DMS153 treated with DMSO at 0.1 percent for 48 hours (cell line): ENCODE measurements at regions not wholly inside any gene's neighbourhood (a gene's known extent, or its start where the extent isn't known, plus 50 kb on each side); places are given as distances from the start of the nearest gene placed in this dataset.
A peak's percentile ranks its signal among the peaks of the same experiment; 100 is the strongest.

Experiments
- DNase-seq: peaks from one replicate; lab custom pipeline; 2025; ENCODE audit not compliant: unreplicated experiment; lab: John Stamatoyannopoulos, UW

GRCh38 chr9:89765211-89765946, 160.6 kb downstream of the GADD45G start:
- no peak for DNase-seq

DNA sequence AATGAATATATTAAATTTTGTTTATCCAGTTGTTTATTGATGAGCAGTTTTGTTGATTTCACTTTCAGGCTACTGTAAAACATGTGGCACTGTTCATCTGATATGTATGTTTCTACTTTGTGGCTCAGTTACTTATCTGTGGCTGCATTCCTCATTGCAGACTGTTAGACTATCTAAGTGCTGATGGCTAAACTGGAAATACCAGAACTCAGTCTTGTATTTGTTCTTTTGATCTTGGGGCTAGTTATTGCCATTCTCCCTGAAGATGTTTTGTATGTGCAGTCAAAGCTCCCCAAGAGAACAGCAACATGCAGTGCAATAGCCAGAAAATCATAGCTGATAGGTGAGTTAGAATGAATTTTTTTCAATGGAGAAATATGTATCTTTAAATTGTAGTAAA, 162.2 kb downstream of the GADD45G start:
- DNase-seq: no peak

GRCh38 chr9:89768051-89768450, 163.2 kb downstream of the GADD45G start:
- no peak for DNase-seq

DNA sequence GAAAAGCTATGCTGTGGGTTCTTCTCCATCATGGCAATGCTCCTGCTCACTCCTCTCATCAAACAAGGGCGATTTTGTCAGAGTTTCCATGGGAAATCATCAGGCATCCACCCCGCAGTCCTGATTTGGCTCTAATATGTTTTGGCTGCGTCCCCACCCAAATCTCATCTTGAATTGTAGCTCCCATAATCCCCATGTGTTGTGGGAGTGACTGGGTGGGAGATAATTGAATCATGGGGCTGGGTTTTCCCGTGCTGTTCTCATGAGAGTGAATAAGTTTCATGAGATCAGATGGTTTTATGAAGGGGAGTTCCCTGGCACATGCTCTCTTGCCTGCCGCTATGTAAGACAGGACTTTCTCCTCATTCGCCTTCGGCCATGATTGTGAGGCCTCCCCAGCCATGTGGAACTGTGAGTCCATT, 163.8 kb downstream of the GADD45G start:
- DNase-seq: no peak

DNA sequence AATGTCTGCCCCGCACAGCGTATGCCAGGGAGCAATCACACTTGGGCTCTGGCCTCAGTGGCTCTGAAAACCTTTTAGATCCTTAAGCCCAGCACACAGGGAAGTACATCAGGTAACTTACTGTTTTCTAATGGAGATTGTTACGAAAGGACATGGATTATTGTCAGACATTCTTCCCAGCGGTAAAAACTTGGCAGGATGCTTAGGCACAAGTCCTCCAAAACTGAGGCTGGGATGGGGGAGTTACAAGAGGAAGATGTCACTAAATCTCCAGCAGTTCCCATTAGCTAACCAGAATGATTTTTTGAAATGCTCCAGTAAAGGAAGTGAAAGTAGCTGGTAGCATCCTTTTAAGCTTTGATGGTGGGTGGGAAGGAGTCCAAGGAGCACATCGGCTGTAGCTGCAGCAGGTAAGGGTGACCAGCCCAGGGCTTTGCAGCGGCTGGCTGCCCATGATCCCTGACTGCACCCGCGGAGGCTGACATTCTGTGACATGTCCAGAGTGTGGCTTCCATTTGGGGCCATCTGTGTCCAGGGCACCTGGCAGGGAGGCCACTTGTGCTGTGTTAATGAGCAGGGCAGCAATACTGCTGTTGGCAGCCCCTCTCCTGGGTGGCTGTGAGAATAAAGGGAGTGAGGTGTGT, 165.8 kb downstream of the GADD45G start:
- DNase-seq: peak; percentile 88

DNA sequence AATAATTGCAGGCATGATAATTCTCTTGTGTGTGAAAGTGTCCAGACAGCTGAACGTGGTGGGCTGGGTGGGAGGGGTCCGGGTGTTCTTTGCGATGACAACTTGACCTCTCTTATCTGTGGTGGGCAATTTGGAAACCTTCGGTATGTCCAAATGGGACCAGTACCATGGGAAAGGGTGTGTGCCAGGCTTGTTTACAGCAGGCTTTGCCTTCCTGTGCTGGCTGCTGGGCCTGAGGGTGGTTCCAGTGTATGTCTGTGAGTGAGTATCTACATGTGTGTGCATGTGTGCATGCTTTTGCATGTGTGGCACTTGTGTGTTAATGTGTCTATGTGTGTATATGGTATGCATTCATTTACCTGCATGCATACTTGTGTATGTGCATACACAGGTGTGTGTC, 166.4 kb downstream of the GADD45G start:
- peak; percentile 70 for DNase-seq

- DNase-seq: no peak
Measured at GRCh38 chr9:89773170-89773569, 168.4 kb downstream of the GADD45G start.

GRCh38 chr9:89774858-89775370, 170.1 kb downstream of the GADD45G start:
- DNase-seq: no peak

- no peak for DNase-seq
Measured at GRCh38 chr9:89775641-89776040, 170.8 kb downstream of the GADD45G start.

DNA sequence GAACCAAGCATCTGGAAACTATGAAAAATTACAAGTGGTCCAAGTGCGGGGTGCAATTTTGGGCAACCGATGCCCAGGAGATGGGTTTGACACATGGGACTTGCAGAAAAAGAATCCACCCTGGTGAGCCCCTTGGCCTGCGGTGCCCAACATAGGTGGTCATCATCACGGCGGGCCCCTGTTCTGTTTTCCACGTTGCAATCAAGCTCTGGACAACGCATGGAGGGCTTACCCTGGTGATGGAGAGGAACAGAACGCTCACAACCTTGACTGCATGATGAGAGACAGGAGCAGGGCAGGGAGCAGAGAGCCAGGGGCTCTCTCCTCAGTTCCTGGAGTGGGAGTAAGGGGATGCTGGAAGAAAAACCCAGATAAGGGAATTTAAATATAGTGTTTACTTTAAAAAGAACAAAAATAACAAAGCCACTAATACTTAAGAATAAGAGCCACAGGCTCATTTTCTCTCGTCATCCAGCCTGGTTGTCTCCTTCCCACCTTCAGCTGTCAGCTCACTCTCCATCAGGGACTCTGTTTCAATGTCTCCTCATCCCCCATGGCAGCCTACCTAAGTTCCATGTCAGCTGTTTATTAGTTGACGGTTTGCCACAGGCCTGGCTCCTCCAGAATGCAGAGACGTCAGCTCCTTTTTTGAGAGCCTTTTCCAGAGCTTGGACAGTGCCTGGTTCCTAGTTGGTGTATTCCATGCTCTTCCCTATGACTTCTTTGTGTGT, 172.1 kb downstream of the GADD45G start:
- DNase-seq: no peak

DNA sequence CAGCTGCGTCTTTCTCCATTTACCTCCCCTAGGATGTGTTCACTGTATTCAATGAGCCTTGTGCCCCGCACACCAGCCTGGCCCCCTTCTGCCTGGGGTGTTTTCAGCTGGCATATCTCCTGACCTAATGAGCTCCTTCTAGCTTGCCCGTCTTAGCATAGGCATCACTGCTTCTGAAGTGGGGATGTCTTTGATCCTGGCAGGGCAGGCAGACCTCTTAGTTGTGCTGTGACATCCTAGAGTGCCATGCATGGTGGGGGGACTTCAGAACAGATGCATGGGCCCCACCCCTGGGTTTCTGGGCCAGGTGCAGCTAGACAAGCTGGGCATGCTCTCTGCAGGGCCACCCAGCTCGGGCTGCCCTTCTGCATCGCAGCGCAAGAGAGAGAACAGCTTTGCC, 172.7 kb downstream of the GADD45G start:
- no peak for DNase-seq

GRCh38 chr9:89778100-89779090, 173.6 kb downstream of the GADD45G start:
- no peak for DNase-seq

- no peak for DNase-seq
Measured at GRCh38 chr9:89779405-89780203, 174.8 kb downstream of the GADD45G start.

- no peak for DNase-seq
Measured at GRCh38 chr9:89780959-89781358, 176.1 kb downstream of the GADD45G start.

DNA sequence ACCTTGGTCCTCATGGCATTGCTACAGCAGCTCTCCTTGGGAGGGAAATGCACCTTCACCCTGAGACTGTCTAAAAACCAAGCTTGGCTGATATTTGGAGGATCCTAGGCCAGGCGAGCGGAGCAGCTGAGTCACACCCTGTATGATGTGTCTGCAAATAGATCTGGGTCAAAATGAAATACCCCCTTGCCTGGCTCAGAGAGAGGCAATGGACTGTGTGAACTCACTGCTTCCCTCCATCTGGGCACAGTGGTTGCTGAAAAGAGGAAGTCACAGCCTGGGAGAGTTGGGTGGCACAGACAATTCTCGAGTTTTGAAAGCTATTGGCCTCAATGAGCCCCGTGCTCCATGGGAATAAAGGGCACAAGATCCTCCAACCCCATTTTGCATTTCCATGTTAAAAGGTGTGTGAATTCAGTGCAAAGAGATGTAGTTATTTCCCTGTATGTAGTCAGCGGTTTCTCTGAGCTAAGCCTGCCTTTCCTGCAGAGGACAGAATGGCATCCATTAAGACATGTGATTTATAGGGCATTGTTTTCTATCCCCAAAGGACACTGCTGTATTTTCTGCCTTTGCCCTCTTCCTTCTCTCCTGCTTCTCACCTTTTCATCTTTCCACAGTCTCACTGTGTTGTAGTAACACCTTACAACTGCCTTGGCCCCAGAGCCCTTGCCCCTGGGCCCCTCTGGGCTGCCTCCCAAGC, 177.2 kb downstream of the GADD45G start:
- no peak for DNase-seq

- peak; percentile 24 for DNase-seq
Measured at GRCh38 chr9:89786655-89787054, 181.8 kb downstream of the GADD45G start.

DNA sequence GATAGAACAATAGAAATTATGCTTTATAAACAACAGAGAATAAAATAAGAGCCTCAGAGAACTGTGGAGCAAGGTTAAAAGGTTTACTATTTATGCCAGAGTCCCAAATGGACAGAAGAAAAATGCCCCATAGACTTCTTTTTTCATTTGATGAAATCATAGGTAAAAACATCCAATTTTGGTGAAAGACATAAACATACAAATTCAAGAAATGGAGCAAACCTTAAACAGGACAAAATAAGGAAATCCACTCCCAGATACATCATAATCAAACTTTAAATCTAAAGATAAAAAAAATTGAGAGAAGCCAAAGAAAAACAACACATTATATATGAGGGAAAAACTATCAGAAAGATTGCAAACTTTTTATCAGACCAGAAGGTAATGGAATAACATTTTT, 182.8 kb downstream of the GADD45G start:
- DNase-seq: no peak

- DNase-seq: no peak
Measured at GRCh38 chr9:89788434-89788833, 183.6 kb downstream of the GADD45G start.

DNA sequence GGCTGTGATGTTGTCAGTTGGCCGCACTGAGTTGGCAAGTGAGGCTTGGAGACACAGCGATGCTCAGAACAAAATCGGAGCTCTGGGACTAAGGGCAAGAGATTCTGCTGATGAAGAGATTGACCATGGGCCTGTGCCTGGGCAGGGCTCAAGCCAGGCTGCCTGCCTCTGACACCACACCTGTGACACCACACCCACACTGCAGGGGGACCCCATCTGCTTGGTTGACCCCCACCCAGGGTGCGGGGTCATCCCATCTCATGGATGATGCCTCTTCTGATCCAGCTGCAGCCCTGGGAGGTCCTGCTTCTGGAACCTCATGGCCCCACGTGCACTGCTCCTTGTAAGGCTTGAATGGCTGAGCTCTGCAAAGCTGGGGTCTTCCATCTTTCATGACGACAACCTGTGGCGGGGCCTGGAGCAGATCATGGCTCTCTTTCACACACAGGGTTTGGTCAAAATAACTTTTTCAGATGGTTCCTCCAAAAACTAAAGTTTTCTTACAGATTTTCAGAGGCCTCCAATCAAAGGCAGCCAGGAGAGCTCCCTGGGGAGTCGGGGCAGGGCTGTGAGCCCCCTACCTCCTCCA, 185.2 kb downstream of the GADD45G start:
- no peak for DNase-seq
